ENCODE measurements at regions not wholly inside any gene's neighbourhood (a gene's known extent, or its start where the extent isn't known, plus 50 kb on each side); places are given as distances from the start of the nearest gene placed in this dataset.

DNA sequence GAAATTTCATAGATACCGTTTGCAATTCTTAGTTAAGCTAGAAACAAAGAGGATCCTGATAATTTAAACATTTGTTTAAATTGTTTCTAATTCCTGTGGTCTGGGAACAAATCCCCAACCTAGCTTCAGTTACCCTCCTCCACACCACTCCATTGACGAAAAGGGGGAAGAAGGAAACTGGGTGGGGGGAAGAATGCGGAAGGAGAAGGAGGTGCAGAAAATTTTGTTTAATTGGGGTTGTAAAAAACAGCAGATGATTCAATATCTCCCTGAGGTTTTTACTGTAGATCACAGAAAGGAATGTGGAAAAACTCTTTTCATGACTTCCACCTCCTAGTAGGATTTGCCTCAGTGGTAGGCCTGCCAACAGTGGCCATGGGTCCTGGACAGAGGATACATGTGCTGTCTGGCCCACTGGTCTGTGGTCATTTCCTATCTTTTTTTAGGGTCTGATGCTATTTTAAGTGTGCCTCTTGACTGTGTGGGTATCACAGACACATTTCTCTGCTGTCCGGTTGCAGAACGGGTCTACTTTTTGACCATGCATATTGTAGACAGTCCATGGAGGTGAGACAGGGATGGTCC, 122.9 kb upstream of the PCED1B start:
- ChIA-PET POLR2A (no interaction called here), CTCF (interaction anchor here (0.8 to 1.5 kb wide), 2 partner anchors 27 to 64 kb away, joined by 3 to 5 read pairs; no protein-coding TSS in a partner anchor)

DNA sequence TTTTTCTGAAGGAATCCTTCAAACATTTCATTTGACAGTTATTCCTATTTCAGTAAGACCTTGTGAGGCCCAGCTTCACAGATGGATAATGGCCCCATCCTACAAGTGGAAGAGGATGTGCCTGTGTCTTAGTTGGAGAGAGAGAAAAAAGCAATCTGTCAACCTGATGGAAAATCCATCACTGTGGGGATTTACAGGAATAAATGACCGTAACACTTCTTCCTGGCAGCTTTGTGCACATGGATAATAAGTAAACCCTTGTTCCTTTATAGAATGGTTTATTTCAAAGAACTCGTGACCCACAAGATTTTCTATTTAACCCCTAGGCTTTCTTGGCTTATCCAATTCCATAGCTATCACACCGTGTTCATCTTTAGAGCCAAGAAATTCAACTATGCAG, 121.4 kb upstream of the PCED1B start:
- H3K9me3 ChIP-seq (ENCODE audit: control insufficient read depth, insufficient read depth, low read length): no peaks in the 10 kb centered on the region
- no peak overlapping the region for H3K27ac ChIP-seq (ENCODE audit: low read depth, low read length)
- ChIA-PET CTCF (no interaction called here), POLR2A (no interaction called here)
- no peak overlapping the region for H3K4me3 ChIP-seq (ENCODE audit: low read depth, low read length)
- no peak for DNase-seq (ENCODE audit: low read depth, low spot score)
- TF ChIP-seq, protein P1, sequence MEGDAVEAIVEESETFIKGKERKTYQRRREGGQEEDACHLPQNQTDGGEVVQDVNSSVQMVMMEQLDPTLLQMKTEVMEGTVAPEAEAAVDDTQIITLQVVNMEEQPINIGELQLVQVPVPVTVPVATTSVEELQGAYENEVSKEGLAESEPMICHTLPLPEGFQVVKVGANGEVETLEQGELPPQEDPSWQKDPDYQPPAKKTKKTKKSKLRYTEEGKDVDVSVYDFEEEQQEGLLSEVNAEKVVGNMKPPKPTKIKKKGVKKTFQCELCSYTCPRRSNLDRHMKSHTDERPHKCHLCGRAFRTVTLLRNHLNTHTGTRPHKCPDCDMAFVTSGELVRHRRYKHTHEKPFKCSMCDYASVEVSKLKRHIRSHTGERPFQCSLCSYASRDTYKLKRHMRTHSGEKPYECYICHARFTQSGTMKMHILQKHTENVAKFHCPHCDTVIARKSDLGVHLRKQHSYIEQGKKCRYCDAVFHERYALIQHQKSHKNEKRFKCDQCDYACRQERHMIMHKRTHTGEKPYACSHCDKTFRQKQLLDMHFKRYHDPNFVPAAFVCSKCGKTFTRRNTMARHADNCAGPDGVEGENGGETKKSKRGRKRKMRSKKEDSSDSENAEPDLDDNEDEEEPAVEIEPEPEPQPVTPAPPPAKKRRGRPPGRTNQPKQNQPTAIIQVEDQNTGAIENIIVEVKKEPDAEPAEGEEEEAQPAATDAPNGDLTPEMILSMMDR (IDR thresholded peaks at IDR 0.05; ENCODE audit: low read depth, low read length): no peak
- no peaks in the 10 kb centered on the region for H3K27me3 ChIP-seq (ENCODE audit: control insufficient read depth, insufficient read depth, low read length)

More for the DNA sequence above, 122.9 kb upstream of the PCED1B start:
- no peak overlapping the region for H3K27ac ChIP-seq (ENCODE audit: low read depth, low read length)
- H3K27me3 ChIP-seq (ENCODE audit: control insufficient read depth, insufficient read depth, low read length): no peaks in the 10 kb centered on the region
- no peak for DNase-seq (ENCODE audit: low read depth, low spot score)
- H3K4me3 ChIP-seq (ENCODE audit: low read depth, low read length): no peak overlapping the region
- TF ChIP-seq, protein P1 (IDR thresholded peaks at IDR 0.05; ENCODE audit: low read depth, low read length): no peak
- no peaks in the 10 kb centered on the region for H3K9me3 ChIP-seq (ENCODE audit: control insufficient read depth, insufficient read depth, low read length)

DNA sequence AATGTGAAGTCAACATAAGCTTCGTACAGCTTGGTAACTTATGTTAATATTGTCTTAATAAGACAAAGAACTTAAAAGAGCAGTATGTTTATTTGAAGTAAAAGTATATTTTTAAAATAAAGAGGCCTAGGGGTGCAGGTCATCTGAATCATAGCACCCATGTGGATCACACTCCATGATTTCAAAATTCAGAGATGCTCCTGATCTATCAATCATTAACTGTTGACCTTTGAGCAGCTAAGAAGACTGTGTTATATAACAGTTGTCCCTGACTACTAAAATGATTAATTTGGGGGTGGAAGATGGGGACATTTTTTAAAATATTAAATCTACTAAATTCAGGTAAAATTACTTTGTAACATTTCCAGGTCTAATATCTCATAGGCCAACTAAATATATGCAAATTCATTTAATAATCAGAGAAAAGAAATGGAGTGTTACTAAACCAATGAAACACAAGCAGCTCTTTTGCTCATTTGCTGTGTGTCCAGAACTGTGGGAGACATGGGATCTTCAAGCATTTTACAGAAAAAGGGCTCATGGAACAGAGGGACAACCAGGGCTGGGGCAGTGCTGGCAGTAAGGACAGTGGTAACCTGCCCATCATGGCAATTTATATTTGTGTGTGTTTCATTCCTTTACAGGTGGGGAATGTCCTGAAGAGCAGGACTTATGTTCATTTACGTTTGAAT, 120.7 kb upstream of the PCED1B start:
- Histone ChIP-seq H3K27me3 (ENCODE audit: control insufficient read depth, insufficient read depth, low read length) (no peaks in the 10 kb centered on the region), H3K27ac (ENCODE audit: low read depth, low read length) (no peak overlapping the region), H3K4me3 (ENCODE audit: low read depth, low read length) (no peak overlapping the region), H3K9me3 (ENCODE audit: control insufficient read depth, insufficient read depth, low read length) (no peaks in the 10 kb centered on the region)
- ChIA-PET POLR2A (no interaction called here), CTCF (interaction anchor here (1.8 kb wide), 1 partner anchor 25 kb away, joined by 5 read pairs; no protein-coding TSS in a partner anchor)
- no peak for DNase-seq (ENCODE audit: low read depth, low spot score)
- TF ChIP-seq, protein P1 (IDR thresholded peaks at IDR 0.05; ENCODE audit: low read depth, low read length): no peak

DNA sequence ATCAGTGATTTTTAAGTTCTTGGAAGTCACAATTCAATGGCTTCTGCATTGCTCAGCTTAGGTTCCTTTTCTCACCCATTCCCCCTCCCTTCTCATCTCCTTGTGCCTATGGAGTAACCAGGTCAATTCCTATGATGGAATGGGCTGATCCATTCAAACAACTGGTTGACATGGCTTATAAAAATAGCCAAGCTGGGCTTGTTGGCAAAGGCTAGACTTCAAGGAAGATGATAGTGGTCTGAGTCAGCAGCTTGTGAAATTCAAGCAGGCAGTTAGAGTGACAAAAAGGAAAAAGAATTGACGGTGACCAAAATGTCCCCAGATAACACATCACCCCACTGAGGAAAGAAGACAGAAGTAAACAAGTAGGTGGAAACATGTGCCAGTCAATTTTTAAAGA, 119.9 kb upstream of the PCED1B start:
- TF ChIP-seq, protein P1 (IDR thresholded peaks at IDR 0.05; ENCODE audit: low read depth, low read length): no peak
- Histone ChIP-seq H3K27me3 (ENCODE audit: control insufficient read depth, insufficient read depth, low read length) (no peaks in the 10 kb centered on the region), H3K27ac (ENCODE audit: low read depth, low read length) (no peak overlapping the region), H3K9me3 (ENCODE audit: control insufficient read depth, insufficient read depth, low read length) (no peaks in the 10 kb centered on the region), H3K4me3 (ENCODE audit: low read depth, low read length) (no peak overlapping the region)
- ChIA-PET POLR2A (no interaction called here), CTCF (interaction anchor here (1.8 kb wide), 1 partner anchor 25 kb away, joined by 5 read pairs; no protein-coding TSS in a partner anchor)
- DNase-seq (ENCODE audit: low read depth, low spot score): peak; percentile 32

GRCh38 chr12:46960681-46961080, 118.7 kb upstream of the PCED1B start:
- TF ChIP-seq, protein P1 (IDR thresholded peaks at IDR 0.05; ENCODE audit: low read depth, low read length): no peak
- CTCF ChIA-PET: interaction anchor here (1.0 to 1.8 kb wide), 2 partner anchors 19 to 23 kb away, joined by 3 to 5 read pairs; no protein-coding TSS in a partner anchor

More at GRCh38 chr12:46960681-46961080, 118.7 kb upstream of the PCED1B start:
- no peak for DNase-seq (ENCODE audit: low read depth, low spot score)
- Histone ChIP-seq H3K9me3 (ENCODE audit: control insufficient read depth, insufficient read depth, low read length) (no peaks in the 10 kb centered on the region), H3K4me3 (ENCODE audit: low read depth, low read length) (no peak overlapping the region), H3K27me3 (ENCODE audit: control insufficient read depth, insufficient read depth, low read length) (no peaks in the 10 kb centered on the region), H3K27ac (ENCODE audit: low read depth, low read length) (no peak overlapping the region)
- POLR2A ChIA-PET: no interaction called here
